DMS 273 treated with DMSO at 0.1 percent for 48 hours (cell line): ENCODE measurements at regions not wholly inside any gene's neighbourhood (a gene's known extent, or its start where the extent isn't known, plus 50 kb on each side); places are given as distances from the start of the nearest gene placed in this dataset.

Experiments
- DNase-seq: peaks from one replicate; lab custom pipeline; 2025; lab: John Stamatoyannopoulos, UW

- DNase-seq: no peak
Measured at GRCh38 chr15:27702581-27702980, 396.5 kb downstream of the OCA2 start.

DNA sequence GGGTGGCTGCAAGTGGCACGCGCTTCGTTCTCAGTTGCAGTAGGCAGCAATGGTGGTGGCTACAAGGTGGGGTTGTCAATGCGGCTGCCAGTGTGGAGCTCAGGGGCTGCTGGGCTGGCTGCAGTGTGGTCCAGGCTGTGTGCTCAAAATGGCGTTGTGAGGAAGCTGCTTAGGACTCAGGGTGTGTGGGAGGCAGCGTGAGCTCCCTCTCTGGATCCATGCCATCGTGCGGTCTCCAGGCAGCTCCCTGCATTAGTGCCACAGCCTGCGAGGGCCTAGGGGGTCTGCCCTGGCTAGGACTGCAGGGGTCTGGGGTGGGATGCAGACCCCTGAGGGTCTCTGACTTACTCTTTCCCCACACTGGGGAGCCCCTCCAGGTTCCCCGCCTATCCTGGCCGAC is 397.2 kb downstream of the OCA2 start:
- no peak for DNase-seq

- DNase-seq: no peak
Measured at GRCh38 chr15:27701014-27701413, 398.1 kb downstream of the OCA2 start.

DNA sequence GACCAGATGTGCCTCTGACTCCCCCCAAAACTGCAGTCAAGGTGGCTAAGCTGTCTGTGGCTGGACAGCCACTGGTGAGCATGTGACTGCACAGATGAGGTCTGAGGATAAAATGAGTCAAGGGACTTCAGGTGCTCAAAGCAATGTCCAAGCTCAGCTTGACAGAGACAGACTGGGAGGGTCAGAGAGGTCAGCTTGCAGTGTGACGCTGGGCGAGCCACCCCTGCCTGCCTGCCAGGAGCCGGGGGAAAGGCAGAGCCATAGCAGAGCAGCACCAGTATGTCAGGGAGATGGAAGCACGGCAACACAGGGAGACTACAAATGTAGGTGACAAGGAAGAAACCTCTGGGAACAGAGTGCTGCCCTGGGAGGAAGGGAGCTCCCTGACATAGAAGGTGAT is 399.4 kb downstream of the OCA2 start:
- DNase-seq: no peak

DNA sequence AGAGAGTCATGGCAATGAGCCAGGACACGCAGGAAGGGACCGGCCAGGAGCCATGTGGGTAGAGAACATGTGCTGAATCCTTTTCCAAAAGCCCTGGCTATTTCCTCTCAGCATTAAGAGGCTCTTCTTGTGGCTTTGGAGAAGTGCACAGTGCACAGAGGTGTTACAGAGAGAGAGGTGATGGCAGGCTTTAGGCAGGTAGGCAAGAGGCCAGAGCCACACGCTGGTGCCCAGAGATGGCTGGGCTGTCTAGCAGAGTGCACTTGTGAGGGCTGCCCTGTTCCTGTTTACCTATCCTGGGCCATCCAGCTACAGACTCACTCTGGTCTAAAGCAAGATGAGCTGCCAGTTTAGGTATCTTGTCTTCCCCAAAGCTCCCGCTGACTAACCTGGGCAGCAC is 402.6 kb downstream of the OCA2 start:
- DNase-seq: no peak

GRCh38 chr15:27695726-27696125 is 403.4 kb downstream of the OCA2 start:
- no peak for DNase-seq

DNA sequence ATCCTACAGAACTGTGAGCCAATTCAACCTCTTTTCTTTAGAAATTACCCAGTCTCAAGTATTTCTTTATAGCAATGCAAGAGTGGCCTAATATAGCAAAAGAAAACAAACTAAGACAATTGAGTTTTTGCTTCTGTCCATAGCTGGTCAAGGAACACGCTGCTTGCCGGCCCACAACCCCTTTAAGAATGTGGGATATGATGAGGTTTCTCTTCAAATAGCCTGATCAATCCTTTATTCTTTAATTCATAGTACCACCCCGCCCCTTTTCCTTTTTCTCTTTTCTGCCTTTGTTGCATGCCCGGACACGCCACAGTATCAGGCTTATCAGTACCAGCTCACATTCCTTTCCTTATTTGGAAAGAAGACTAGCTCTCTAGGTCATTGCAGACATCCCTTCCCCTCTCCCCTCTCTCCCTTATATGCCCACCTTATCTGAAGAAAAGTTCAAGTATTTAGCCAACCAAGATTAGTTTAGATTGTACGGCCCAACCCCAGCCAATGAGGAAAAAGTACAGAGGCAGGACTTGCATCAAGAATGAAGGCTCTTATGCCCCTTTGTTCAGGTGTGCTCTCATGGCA is 404.5 kb downstream of the OCA2 start:
- no peak for DNase-seq

DNA sequence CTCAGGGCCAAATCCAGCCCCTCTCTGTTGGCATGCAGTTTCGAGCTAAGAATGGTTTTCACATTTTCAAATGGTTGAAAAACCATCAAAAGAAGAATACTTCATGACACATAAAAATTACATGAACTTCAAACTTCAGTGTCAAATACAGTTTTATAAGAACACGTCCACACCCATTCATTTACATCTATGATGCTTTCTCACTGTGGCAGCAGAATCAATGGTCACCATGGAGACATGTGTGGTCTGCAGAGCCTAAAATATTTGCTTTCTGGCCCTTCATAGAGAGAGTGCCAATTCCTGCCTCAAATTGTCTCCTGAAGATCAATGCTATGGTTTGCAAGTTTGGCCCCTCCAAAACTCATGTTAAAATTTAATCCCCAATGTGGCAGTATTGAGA is 405.8 kb downstream of the OCA2 start:
- DNase-seq: no peak

DNA sequence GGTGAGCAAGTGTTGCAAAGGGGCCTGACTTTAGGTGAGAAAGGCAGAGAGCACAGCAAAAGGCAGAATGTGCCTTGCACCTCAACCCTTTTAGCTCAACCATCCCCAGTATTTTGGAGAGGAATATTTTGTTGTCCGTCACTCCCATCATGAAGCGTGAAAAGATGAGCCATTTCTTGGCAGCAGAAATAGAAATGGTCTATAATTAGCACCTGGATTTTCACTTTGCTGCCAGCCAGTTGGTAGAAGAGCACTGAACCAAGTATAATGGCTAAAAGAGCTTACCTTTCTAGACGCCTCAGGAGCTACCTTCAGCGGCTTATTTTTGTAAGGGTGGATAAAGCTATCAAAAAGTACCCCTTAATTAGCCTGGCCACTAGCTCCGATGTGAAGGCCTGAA is 406.7 kb downstream of the OCA2 start:
- DNase-seq: no peak

GRCh38 chr15:27690290-27690689 is 408.8 kb downstream of the OCA2 start:
- no peak for DNase-seq

- DNase-seq: no peak
Measured at GRCh38 chr15:27686971-27687370, 412.1 kb downstream of the OCA2 start.

GRCh38 chr15:27686369-27686768 is 412.7 kb downstream of the OCA2 start:
- no peak for DNase-seq

DNA sequence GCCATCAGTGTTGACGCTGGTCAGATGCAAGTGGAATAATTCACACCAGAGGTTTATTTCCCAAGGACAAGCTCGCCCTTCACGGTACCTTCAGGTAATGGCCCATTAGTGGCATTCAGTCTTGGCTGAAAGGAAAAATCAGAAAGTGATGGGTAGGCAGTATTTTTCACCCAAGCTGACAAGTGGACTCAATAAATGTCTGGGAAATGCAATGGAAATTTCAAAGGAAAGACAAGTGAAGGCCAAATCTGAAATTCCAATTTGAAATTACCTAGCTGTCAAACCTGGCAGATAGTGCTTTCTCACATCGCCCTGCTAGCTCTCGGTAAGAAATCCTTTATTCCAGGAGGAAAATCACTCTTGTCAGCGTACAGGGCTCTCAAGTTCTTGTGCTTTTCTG is 413.5 kb downstream of the OCA2 start:
- DNase-seq: no peak

DNA sequence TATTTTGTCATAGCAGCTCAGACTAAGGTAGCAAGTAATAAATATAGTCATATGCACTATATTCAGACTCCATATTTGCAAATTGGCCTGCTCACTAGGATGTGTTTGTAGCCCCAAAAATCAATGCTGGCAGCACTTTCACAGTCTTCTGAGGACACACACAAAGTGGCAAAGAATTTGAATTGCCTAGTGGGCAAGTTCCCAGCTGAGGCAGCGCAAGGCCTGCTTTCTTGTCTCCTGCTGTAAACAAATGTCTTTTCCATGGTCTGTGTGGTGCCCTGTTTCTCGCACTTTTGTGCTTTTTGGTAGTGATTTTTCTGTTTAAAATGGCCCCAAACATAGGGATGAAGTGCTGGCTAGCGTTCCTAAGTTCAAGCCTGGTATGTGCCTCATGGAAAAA is 416.0 kb downstream of the OCA2 start:
- no peak for DNase-seq

DNA sequence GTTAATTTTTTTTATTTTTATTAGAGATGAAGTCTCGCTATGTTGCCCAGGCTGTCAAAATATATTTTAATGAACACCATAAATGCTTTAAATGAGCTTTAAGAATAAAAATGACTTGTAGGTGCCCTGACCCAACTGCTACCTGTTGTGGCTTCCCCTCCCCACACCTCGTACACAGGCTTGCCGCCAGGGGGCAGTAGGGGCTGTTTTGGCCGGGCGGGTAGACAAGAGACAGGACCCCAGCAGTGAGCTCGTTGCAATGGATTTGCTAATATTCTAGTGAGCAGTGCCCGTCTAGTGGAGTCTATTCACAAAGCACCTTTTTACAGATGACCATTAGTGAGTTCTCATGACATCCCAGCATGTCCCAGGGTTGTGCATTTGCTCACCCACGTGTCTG is 418.1 kb downstream of the OCA2 start:
- no peak for DNase-seq

DNA sequence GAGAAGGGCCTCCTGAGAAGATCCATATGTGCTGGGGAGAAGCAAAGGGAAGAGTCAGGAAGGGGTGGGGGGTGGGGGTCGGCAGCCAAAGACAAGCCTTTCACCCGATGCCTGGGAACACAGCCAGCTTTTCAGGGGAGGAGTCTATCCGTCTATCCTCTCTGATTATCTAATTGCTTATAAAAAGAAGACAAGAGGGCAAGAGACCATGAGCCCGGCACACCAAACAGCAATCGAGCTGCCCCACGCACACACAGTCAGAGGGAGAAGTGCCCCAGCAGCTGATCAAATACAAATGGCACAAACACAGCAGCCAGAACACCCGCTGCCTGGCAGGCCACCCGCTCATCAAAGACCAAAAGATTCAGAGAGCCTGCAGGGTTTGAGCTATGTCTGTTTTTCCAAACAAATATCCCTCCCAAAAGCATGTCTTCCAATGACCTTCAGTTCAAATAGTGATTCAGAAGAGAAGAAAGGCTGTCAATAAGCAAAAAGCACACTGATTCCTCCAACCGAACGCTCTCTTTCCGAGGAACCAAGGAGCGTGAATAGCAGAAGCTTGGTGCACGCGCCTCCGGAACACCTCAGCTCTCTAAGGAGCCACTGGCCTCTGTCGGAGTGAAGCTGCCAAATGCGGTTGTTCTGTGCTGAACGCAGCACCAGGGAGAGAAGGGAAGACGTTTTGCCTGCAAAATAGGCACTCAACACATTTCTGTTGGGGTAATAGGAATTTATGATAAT is 419.2 kb downstream of the OCA2 start:
- DNase-seq: peak; percentile 4

DNA sequence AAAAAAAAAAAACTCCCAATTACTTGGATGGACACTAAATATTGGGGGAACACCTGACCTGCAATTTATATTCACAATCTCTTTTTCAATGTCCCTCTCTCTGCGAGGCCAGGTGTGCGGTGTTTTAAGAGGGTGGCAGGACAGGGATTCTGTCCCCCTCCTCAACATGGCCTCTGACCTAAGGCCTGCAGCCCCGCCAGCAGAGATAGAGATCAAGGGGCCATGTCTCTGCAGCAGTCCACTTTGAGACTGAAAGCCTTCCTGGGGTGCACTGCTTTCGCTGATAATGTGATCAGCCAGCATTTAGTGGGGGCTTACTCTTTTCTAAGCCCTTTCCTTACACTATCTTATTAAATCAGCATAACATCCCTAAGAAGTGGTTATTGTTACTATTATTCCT is 419.9 kb downstream of the OCA2 start:
- DNase-seq: no peak

- no peak for DNase-seq
Measured at GRCh38 chr15:27677951-27678350, 421.2 kb downstream of the OCA2 start.

DNA sequence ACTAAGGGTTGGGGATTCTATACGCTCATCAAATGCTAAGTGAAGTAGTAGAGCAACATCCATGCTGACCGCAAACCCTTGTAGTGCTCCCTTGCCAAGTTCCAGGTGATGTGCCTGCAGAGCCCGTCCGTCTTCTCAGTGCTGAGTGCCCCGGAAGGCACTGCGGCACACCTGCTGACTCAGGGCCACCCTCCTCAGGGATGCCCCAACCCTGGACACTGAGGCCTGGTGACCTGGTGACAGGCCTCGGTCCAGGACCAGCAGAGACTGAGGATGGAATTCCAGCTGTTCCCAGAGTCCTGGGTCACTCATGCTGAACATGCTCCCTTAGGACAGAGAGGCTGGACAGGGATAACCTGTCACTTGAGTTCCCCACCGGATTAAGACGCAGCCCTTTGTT is 422.5 kb downstream of the OCA2 start:
- DNase-seq: no peak

DNA sequence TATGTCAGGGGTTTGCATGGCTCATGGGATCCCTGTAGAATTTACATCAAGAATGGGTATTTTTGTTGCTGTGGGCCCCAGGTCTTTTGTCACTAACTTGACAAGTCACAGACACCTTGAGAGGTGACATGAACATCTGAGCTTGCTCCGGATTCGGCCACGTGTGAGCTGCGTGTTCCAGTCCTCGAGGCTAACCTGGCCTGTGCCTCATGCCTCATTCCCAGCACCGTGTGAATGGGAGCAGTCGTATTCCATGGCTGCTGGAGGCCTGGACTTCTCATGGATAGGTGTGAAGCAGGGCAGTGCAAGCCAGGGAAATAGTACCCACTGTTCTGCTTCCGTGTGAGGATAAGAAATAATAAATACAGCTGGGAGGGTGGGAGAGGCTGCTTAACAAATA is 423.5 kb downstream of the OCA2 start:
- no peak for DNase-seq

DNA sequence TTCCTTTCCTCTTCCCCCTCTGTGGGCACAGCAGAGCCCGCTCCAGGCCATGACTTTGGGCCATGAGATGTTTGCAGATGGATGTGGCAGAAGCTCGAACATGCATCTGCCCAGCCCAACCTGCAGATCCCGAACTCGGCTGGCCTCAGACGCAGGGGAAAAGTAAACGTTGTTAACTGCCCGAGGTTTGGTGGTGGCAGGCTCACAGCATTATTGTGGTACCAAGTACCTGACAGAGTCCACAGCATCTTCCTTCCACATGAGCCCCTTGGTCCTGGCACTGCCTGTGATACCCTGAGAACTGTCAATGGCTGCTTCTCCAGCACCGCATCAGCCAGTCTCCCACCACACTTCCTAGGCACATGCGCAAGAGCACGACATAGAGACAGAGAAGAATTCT is 424.3 kb downstream of the OCA2 start:
- DNase-seq: no peak

- DNase-seq: no peak
Measured at GRCh38 chr15:27673766-27674445, 425.2 kb downstream of the OCA2 start.

DNA sequence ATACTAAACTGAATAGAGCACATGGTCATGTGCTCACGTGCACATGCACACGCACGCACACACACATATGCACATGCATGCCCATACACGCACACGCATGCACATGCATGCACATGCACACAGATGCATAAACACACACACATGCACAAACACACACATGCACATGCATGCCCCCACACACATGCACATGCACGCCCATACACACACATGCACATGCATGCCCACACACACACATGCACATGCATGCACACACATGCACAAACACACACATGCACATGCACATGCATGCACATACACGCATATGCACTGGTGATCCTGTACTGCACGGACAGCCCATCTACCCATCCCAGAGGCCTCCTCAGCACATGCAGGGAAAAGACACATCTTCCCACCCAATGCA is 426.6 kb downstream of the OCA2 start:
- DNase-seq: no peak
